ENCODE measurements at regions not wholly inside any gene's neighbourhood (a gene's known extent, or its start where the extent isn't known, plus 50 kb on each side); places are given as distances from the start of the nearest gene placed in this dataset.
"Not testable (repeated sequence)": the region's sequence is repeated elsewhere in the genome, so short reads cannot be mapped to it uniquely, and the experiment has no call there.

- no peak for DNase-seq
These were observed 145.4 kb upstream of the TLE3 start for GRCh38 chr15:70242951-70243685.

- no peak for DNase-seq
These were observed 144.0 kb upstream of the TLE3 start for GRCh38 chr15:70241561-70242320.

GRCh38 chr15:70240820-70241430 is 143.2 kb upstream of the TLE3 start:
- no peak for DNase-seq

- peak; percentile 42 for DNase-seq
These were observed 142.4 kb upstream of the TLE3 start for GRCh38 chr15:70240082-70240481.

- DNase-seq: no peak
These were observed 141.2 kb upstream of the TLE3 start for GRCh38 chr15:70238917-70239316.

GRCh38 chr15:70237626-70238025 is 139.9 kb upstream of the TLE3 start:
- DNase-seq: no peak

GRCh38 chr15:70236341-70237086 is 138.8 kb upstream of the TLE3 start:
- DNase-seq: peak; percentile 56

- DNase-seq: no peak
These were observed 137.6 kb upstream of the TLE3 start for GRCh38 chr15:70235347-70235746.

- DNase-seq: no peak
These were observed 136.7 kb upstream of the TLE3 start for GRCh38 chr15:70234256-70234905.

- DNase-seq: no peak
These were observed 133.8 kb upstream of the TLE3 start for GRCh38 chr15:70231484-70231883.

- DNase-seq: not testable (repeated sequence)
These were observed 130.2 kb upstream of the TLE3 start for GRCh38 chr15:70227918-70228317.

GRCh38 chr15:70227147-70227546 is 129.4 kb upstream of the TLE3 start:
- no peak for DNase-seq

- no peak for DNase-seq
These were observed 128.7 kb upstream of the TLE3 start for GRCh38 chr15:70226337-70226980.

GRCh38 chr15:70225416-70225815 is 127.7 kb upstream of the TLE3 start:
- DNase-seq: no peak

- DNase-seq: no peak
These were observed 124.9 kb upstream of the TLE3 start for GRCh38 chr15:70222606-70223005.

- DNase-seq: no peak
These were observed 122.9 kb upstream of the TLE3 start for GRCh38 chr15:70220490-70221096.

GRCh38 chr15:70219966-70220365 is 122.2 kb upstream of the TLE3 start:
- DNase-seq: no peak

- no peak for DNase-seq
These were observed 121.7 kb upstream of the TLE3 start for GRCh38 chr15:70219256-70219895.

- DNase-seq: no peak
These were observed 119.8 kb upstream of the TLE3 start for GRCh38 chr15:70217226-70218160.

- no peak for DNase-seq
These were observed 118.2 kb upstream of the TLE3 start for GRCh38 chr15:70215951-70216350.

Measured in stimulated activated CD4-positive, alpha-beta T cell treated with anti-CD3 and anti-CD28 coated beads, Interleukin-1b, Interleukin-23, amount 100 ng/mL, for 48 hours (primary cell).